AG10803 (cell line): ENCODE measurements at regions not wholly inside any gene's neighbourhood (a gene's known extent, or its start where the extent isn't known, plus 50 kb on each side); places are given as distances from the start of the nearest gene placed in this dataset.

Experiments
- DNase-seq: peaks from one replicate; pipeline ENCODE4 v3.0.0; 2010; ENCODE audit warnings: low read depth
- H3K4me3 ChIP-seq: 2 replicates; pipeline ENCODE4 v1.5.1; 2011; ENCODE audit warnings: mild to moderate bottlenecking, low read length, control low read depth
- CTCF ChIP-seq: conservative IDR thresholded peaks from 2 replicates; pipeline ENCODE4 v1.5.1; 2011; ENCODE audit warnings: mild to moderate bottlenecking, low read length, control low read depth, inconsistent platforms

- DNase-seq: no peak
- no peak for TF ChIP-seq CTCF
Measured at GRCh38 chr2:184363213-184363612, 235.1 kb upstream of the ZNF804A start.

DNA sequence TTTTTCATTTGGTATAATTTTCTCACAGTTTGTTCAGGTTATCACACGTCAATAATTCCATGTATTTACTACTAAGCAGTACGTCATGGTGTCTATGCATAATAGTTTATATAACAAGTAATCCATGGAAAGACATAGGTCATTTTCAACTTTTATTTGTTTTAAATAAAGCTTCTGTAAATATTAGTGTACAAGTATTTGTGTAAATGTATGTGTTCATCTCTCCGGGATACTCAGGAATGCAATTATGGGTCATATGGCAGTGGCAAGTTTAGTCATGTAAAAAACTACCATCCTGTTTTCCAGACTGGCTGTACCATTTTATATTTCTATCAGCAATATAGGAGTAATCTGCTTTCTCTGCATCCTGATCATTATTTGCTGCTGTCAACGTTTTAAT is 231.1 kb upstream of the ZNF804A start:
- no peak for TF ChIP-seq CTCF
- H3K4me3 ChIP-seq: no peak overlapping the region
- DNase-seq: no peak

More at GRCh38 chr2:184363213-184363612, 235.1 kb upstream of the ZNF804A start:
- H3K4me3 ChIP-seq: no peak overlapping the region

GRCh38 chr2:184369307-184369706 is 229.0 kb upstream of the ZNF804A start:
- DNase-seq: no peak
- no peak for TF ChIP-seq CTCF
- H3K4me3 ChIP-seq: no peak overlapping the region

- no peak overlapping the region for H3K4me3 ChIP-seq
- no peak for TF ChIP-seq CTCF
- no peak for DNase-seq
Measured at GRCh38 chr2:184370954-184371353, 227.4 kb upstream of the ZNF804A start.

GRCh38 chr2:184371641-184372040 is 226.7 kb upstream of the ZNF804A start:
- no peak for DNase-seq
- no peak overlapping the region for H3K4me3 ChIP-seq
- TF ChIP-seq CTCF: no peak

DNA sequence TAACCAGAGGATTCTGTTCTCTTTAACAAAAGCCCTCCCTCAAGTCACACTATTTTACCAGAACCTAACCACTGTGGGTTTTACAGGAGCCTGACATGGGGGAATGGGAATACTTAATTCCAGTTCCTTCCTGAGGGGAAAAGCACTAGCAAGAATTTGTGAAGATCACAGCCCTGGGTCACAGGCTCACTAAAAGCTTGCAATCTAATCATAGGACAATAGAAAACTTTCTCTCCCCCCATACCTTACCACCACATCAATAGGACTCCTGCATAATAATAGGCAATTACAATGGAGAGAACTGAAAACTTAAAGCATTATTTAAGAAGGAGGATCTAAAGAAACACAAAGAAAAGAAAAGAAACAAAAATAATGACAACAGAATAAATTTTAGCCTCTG is 225.8 kb upstream of the ZNF804A start:
- DNase-seq: no peak
- TF ChIP-seq CTCF: no peak
- no peak overlapping the region for H3K4me3 ChIP-seq

DNA sequence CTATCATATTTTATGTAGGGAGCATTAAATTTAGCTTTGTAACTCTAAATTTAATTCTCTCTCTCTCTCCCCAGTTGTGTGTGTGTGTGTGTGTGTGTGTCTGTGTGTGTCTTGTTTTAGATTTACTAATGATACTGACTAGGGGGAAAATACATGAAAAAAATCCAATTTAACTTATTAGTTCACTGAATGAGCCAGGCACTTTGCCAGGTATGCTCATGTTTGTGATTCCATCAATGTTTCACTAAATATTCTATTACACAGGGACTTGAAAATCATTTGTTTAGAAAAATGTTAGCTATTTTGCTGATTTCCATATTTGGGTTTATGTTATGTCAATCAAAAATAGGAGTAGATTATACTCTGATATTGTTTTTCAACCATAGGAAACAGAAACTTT is 203.7 kb upstream of the ZNF804A start:
- H3K4me3 ChIP-seq: no peak overlapping the region
- DNase-seq: no peak
- no peak for TF ChIP-seq CTCF
